HepG2 (cell line): ENCODE measurements at regions not wholly inside any gene's neighbourhood (a gene's known extent, or its start where the extent isn't known, plus 50 kb on each side); places are given as distances from the start of the nearest gene placed in this dataset.

Experiments used
- CEBPG ChIP-seq: IDR thresholded peaks from 2 replicates; pipeline ENCODE4 v1.6.1; 2016
- FOXK2 ChIP-seq: fragments of 450-650 bp; IDR thresholded peaks from 2 replicates; pipeline ENCODE4 v1.6.1; 2016
- GFI1 ChIP-seq: sonication (generic); formaldehyde crosslinking; IDR thresholded peaks from 2 replicates; pipeline ENCODE4 v1.5.0; 2020; ENCODE audit warnings: missing genetic modification reagents, mild to moderate bottlenecking, borderline replicate concordance
- SAP130 ChIP-seq: IDR thresholded peaks from 2 replicates; pipeline ENCODE4 v1.6.1; 2016; ENCODE audit warnings: low read depth
- SIN3A ChIP-seq: IDR thresholded peaks from 2 replicates; pipeline ENCODE4 v1.6.1; 2011; ENCODE audit warnings: low read depth, mild to moderate bottlenecking, control low read depth, low read length, borderline replicate concordance
- ZNF143 ChIP-seq: sonication (generic); formaldehyde crosslinking; IDR thresholded peaks from 2 replicates; pipeline ENCODE4 v1.4.0; 2020; ENCODE audit warnings: missing genetic modification reagents
- TF ChIP-seq, protein P1 (sequence below), 2 experiments: fragments of 450-650 bp in 1 of 2; sonication (generic) in 1 of 2; formaldehyde crosslinking in 1 of 2; IDR thresholded peaks; 2 replicates each; pipeline versions ENCODE4 v1.6.1 to v1.8.0; 2016 to 2022; ENCODE audit warnings: antibody characterized with exemption in 1 of 2, mild to moderate bottlenecking in 1 of 2, missing genetic modification reagents in 1 of 2
- TF ChIP-seq, protein P2 (sequence below): sonication (generic); formaldehyde crosslinking; IDR thresholded peaks from 2 replicates; pipeline ENCODE4 v1.4.0; 2020; ENCODE audit warnings: missing genetic modification reagents
- TF ChIP-seq, protein P3 (sequence below): sonication (generic); formaldehyde crosslinking; IDR thresholded peaks from 2 replicates; pipeline ENCODE4 v1.5.1; 2020; ENCODE audit warnings: mild to moderate bottlenecking, missing genetic modification reagents

DNA sequence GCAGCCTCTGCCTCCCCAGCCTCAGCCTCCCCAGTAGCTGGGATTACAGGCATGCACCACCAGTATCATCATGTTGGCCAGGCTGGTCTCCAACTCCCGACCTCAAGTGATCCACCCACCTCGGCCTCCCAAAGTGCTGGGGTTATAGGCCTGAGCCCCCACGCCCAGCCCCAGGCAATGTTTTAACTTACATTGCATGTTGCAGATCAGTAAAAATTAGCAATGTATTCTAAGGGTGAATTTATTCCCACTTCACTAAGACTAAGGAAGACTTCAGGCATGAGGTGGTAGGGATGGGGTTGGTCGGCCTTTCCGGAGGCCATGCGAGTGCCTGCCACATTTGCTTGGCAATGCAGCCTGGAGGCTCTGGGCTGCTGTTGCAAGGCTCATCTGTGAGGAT is 66.8 kb upstream of the JDP2 start (continued):
- TF ChIP-seq, protein P1, sequence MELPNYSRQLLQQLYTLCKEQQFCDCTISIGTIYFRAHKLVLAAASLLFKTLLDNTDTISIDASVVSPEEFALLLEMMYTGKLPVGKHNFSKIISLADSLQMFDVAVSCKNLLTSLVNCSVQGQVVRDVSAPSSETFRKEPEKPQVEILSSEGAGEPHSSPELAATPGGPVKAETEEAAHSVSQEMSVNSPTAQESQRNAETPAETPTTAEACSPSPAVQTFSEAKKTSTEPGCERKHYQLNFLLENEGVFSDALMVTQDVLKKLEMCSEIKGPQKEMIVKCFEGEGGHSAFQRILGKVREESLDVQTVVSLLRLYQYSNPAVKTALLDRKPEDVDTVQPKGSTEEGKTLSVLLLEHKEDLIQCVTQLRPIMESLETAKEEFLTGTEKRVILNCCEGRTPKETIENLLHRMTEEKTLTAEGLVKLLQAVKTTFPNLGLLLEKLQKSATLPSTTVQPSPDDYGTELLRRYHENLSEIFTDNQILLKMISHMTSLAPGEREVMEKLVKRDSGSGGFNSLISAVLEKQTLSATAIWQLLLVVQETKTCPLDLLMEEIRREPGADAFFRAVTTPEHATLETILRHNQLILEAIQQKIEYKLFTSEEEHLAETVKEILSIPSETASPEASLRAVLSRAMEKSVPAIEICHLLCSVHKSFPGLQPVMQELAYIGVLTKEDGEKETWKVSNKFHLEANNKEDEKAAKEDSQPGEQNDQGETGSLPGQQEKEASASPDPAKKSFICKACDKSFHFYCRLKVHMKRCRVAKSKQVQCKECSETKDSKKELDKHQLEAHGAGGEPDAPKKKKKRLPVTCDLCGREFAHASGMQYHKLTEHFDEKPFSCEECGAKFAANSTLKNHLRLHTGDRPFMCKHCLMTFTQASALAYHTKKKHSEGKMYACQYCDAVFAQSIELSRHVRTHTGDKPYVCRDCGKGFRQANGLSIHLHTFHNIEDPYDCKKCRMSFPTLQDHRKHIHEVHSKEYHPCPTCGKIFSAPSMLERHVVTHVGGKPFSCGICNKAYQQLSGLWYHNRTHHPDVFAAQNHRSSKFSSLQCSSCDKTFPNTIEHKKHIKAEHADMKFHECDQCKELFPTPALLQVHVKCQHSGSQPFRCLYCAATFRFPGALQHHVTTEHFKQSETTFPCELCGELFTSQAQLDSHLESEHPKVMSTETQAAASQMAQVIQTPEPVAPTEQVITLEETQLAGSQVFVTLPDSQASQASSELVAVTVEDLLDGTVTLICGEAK (IDR thresholded peaks at IDR 0.05): no peak
- TF ChIP-seq, protein P1 (CRISPR knock-in tag; IDR thresholded peaks at IDR 0.05): no peak
- TF ChIP-seq SAP130 (CRISPR knock-in tag) (no peak), FOXK2 (no peak), GFI1 (CRISPR knock-in tag) (no peak), SIN3A (no peak), CEBPG (no peak), ZNF143 (CRISPR knock-in tag) (no peak)
- TF ChIP-seq, protein P2, sequence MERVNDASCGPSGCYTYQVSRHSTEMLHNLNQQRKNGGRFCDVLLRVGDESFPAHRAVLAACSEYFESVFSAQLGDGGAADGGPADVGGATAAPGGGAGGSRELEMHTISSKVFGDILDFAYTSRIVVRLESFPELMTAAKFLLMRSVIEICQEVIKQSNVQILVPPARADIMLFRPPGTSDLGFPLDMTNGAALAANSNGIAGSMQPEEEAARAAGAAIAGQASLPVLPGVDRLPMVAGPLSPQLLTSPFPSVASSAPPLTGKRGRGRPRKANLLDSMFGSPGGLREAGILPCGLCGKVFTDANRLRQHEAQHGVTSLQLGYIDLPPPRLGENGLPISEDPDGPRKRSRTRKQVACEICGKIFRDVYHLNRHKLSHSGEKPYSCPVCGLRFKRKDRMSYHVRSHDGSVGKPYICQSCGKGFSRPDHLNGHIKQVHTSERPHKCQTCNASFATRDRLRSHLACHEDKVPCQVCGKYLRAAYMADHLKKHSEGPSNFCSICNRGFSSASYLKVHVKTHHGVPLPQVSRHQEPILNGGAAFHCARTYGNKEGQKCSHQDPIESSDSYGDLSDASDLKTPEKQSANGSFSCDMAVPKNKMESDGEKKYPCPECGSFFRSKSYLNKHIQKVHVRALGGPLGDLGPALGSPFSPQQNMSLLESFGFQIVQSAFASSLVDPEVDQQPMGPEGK (CRISPR knock-in tag): no peak
- TF ChIP-seq, protein P3, sequence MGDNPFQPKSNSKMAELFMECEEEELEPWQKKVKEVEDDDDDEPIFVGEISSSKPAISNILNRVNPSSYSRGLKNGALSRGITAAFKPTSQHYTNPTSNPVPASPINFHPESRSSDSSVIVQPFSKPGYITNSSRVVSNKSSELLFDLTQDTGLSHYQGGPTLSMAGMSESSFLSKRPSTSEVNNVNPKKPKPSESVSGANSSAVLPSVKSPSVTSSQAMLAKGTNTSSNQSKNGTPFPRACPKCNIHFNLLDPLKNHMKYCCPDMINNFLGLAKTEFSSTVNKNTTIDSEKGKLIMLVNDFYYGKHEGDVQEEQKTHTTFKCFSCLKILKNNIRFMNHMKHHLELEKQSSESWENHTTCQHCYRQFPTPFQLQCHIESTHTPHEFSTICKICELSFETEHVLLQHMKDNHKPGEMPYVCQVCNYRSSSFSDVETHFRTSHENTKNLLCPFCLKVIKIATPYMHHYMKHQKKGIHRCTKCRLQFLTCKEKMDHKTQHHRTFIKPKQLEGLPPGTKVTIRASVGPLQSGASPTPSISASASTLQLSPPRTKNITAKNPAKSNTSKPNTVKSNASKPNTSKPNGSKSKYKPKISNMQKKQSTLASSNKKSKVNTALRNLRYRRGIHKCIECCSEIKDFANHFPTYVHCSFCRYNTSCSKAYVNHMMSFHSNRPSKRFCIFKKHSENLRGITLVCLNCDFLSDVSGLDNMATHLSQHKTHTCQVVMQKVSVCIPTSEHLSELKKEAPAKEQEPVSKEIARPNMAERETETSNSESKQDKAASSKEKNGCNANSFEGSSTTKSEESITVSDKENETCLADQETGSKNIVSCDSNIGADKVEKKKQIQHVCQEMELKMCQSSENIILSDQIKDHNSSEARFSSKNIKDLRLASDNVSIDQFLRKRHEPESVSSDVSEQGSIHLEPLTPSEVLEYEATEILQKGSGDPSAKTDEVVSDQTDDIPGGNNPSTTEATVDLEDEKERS: no peak
